HEK293 (cell line): ENCODE measurements at regions not wholly inside any gene's neighbourhood (a gene's known extent, or its start where the extent isn't known, plus 50 kb on each side); places are given as distances from the start of the nearest gene placed in this dataset.

Experiments used
- HOXC10 ChIP-seq: sonication (generic); formaldehyde crosslinking; IDR thresholded peaks from 2 replicates; pipeline ENCODE4 v1.8.1; 2023; ENCODE audit warnings: mild to moderate bottlenecking, missing genetic modification reagents
- KLF1 ChIP-seq: fragments of 450-650 bp; formaldehyde crosslinking; IDR thresholded peaks from 2 replicates; pipeline ENCODE4 v1.5.1; 2016; ENCODE audit warnings: missing biosample characterization, missing genetic modification characterization
- KLF17 ChIP-seq: fragments of 450-650 bp; formaldehyde crosslinking; IDR thresholded peaks from 2 replicates; pipeline ENCODE4 v1.5.1; 2016; ENCODE audit warnings: missing biosample characterization, missing genetic modification characterization
- SP3 ChIP-seq: fragments of 450-650 bp; formaldehyde crosslinking; IDR thresholded peaks from 2 replicates; pipeline ENCODE4 v1.5.1; 2016; ENCODE audit warnings: missing biosample characterization, missing genetic modification characterization
- TSHZ1 ChIP-seq: fragments of 450-650 bp; formaldehyde crosslinking; IDR thresholded peaks from 2 replicates; pipeline ENCODE4 v1.5.1; 2016; ENCODE audit warnings: missing biosample characterization, missing genetic modification characterization, borderline replicate concordance
- WT1 ChIP-seq: fragments of 450-650 bp; formaldehyde crosslinking; IDR thresholded peaks from 2 replicates; pipeline ENCODE4 v1.5.1; 2016; ENCODE audit warnings: missing biosample characterization, missing genetic modification characterization
- ZBTB21 ChIP-seq: fragments of 450-650 bp; formaldehyde crosslinking; IDR thresholded peaks from 2 replicates; pipeline ENCODE4 v1.5.1; 2017; ENCODE audit warnings: missing biosample characterization, missing genetic modification characterization
- ZFP41 ChIP-seq: fragments of 450-650 bp; formaldehyde crosslinking; IDR thresholded peaks from 2 replicates; pipeline ENCODE4 v1.5.1; 2016; ENCODE audit warnings: missing biosample characterization, missing genetic modification characterization, borderline replicate concordance
- ZFP69B ChIP-seq: fragments of 450-650 bp; formaldehyde crosslinking; IDR thresholded peaks from 2 replicates; pipeline ENCODE4 v1.5.1; 2016; ENCODE audit warnings: missing biosample characterization, missing genetic modification characterization
- ZIC2 ChIP-seq: fragments of 450-650 bp; formaldehyde crosslinking; IDR thresholded peaks from 2 replicates; pipeline ENCODE4 v1.5.1; 2016; ENCODE audit warnings: missing biosample characterization, missing genetic modification characterization
- ZNF146 ChIP-seq: fragments of 450-650 bp; formaldehyde crosslinking; IDR thresholded peaks from 2 replicates; pipeline ENCODE4 v1.5.1; 2016; ENCODE audit warnings: missing biosample characterization, missing genetic modification characterization
- ZNF175 ChIP-seq: fragments of 450-650 bp; formaldehyde crosslinking; IDR thresholded peaks from 2 replicates; pipeline ENCODE4 v1.5.1; 2016; ENCODE audit warnings: missing biosample characterization, missing genetic modification characterization
- ZNF214 ChIP-seq: fragments of 450-650 bp; formaldehyde crosslinking; IDR thresholded peaks from 2 replicates; pipeline ENCODE4 v1.5.1; 2017; ENCODE audit warnings: missing biosample characterization, mild to moderate bottlenecking, missing genetic modification characterization, borderline replicate concordance
- ZNF266 ChIP-seq: fragments of 450-650 bp; formaldehyde crosslinking; IDR thresholded peaks from 2 replicates; pipeline ENCODE4 v1.5.1; 2016; ENCODE audit warnings: missing biosample characterization, missing genetic modification characterization, low read depth
- ZNF292 ChIP-seq: fragments of 450-650 bp; formaldehyde crosslinking; IDR thresholded peaks from 2 replicates; pipeline ENCODE4 v1.5.1; 2016; ENCODE audit warnings: low read depth, missing biosample characterization, missing genetic modification characterization, borderline replicate concordance
- ZNF324 ChIP-seq: fragments of 450-650 bp; formaldehyde crosslinking; IDR thresholded peaks from 2 replicates; pipeline ENCODE4 v1.5.1; 2016; ENCODE audit warnings: missing biosample characterization, missing genetic modification characterization
- ZNF335 ChIP-seq: fragments of 450-650 bp; formaldehyde crosslinking; conservative IDR thresholded peaks from 2 replicates; pipeline ENCODE4 v1.5.1; 2016; ENCODE audit warnings: missing biosample characterization, missing genetic modification characterization
- ZNF48 ChIP-seq: fragments of 450-650 bp; formaldehyde crosslinking; IDR thresholded peaks from 2 replicates; pipeline ENCODE4 v1.5.1; 2016; ENCODE audit warnings: missing biosample characterization, missing genetic modification characterization
- ZNF580 ChIP-seq: fragments of 450-650 bp; formaldehyde crosslinking; IDR thresholded peaks from 2 replicates; pipeline ENCODE4 v1.5.1; 2016; ENCODE audit warnings: missing biosample characterization, missing genetic modification characterization
- ZNF600 ChIP-seq: fragments of 450-650 bp; formaldehyde crosslinking; IDR thresholded peaks from 2 replicates; pipeline ENCODE4 v1.5.1; 2016; ENCODE audit warnings: missing biosample characterization, missing genetic modification characterization
- ZNF677 ChIP-seq: fragments of 450-650 bp; IDR thresholded peaks from 2 replicates; pipeline ENCODE4 v1.5.0; 2018; ENCODE audit warnings: missing biosample characterization, mild to moderate bottlenecking, missing genetic modification characterization, moderate library complexity
- ZNF707 ChIP-seq: fragments of 450-650 bp; formaldehyde crosslinking; IDR thresholded peaks from 2 replicates; pipeline ENCODE4 v1.5.1; 2016; ENCODE audit warnings: missing biosample characterization, missing genetic modification characterization
- ZNF76 ChIP-seq: fragments of 450-650 bp; formaldehyde crosslinking; IDR thresholded peaks from 2 replicates; pipeline ENCODE4; 2016; ENCODE audit warnings: low read depth, missing biosample characterization, missing genetic modification characterization, borderline replicate concordance
- ZNF777 ChIP-seq: fragments of 450-650 bp; formaldehyde crosslinking; IDR thresholded peaks from 2 replicates; pipeline ENCODE4 v1.5.1; 2017; ENCODE audit warnings: missing biosample characterization, missing genetic modification characterization, borderline replicate concordance
- ZNF791 ChIP-seq: fragments of 450-650 bp; formaldehyde crosslinking; IDR thresholded peaks from 2 replicates; pipeline ENCODE4 v1.5.1; 2016; ENCODE audit warnings: missing biosample characterization, missing genetic modification characterization
- TF ChIP-seq, protein P1 (sequence below): fragments of 450-650 bp; formaldehyde crosslinking; IDR thresholded peaks from 2 replicates; pipeline ENCODE4 v1.5.1; 2016; ENCODE audit warnings: missing biosample characterization, missing genetic modification characterization
- TF ChIP-seq, protein P2 (sequence below): fragments of 450-650 bp; formaldehyde crosslinking; IDR thresholded peaks from 2 replicates; pipeline ENCODE4 v1.5.1; 2017; ENCODE audit warnings: missing biosample characterization, missing genetic modification characterization
- TF ChIP-seq, protein P3 (sequence below): fragments of 450-650 bp; formaldehyde crosslinking; IDR thresholded peaks from 2 replicates; pipeline ENCODE4 v1.5.1; 2017; ENCODE audit warnings: missing biosample characterization, mild to moderate bottlenecking, missing genetic modification characterization, moderate library complexity
- TF ChIP-seq, protein P4 (sequence below): fragments of 450-650 bp; formaldehyde crosslinking; IDR thresholded peaks from 2 replicates; pipeline ENCODE4 v1.5.1; 2016; ENCODE audit warnings: missing biosample characterization, missing genetic modification characterization

GRCh38 chr3:177359593-177360357 lies 162.5 kb upstream of the TBL1XR1 start (continued):
- TF ChIP-seq TSHZ1 (tag by site-specific recombination) (peak; percentile 90), ZNF580 (tag by site-specific recombination) (peak; percentile 56; the same call in 1 of the 2 replicates), SP3 (tag by site-specific recombination) (peak; percentile 67), ZNF146 (tag by site-specific recombination) (0 out of 2 replicates have a peak, but pooled peaks have one; percentile 32), ZFP69B (tag by site-specific recombination) (no peak; the same call in none of the 2 replicates), ZNF791 (tag by site-specific recombination) (no peak), ZNF266 (tag by site-specific recombination) (no peak), ZNF324 (tag by site-specific recombination) (peak; percentile 82; the same call in 1 of the 2 replicates), WT1 (peak; percentile 79), ZNF677 (no peak), KLF17 (tag by site-specific recombination) (peak; percentile 96), HOXC10 (CRISPR knock-in tag) (no peak), ZBTB21 (tag by site-specific recombination) (peak; percentile 86), KLF1 (tag by site-specific recombination) (peak; percentile 79), ZNF777 (tag by site-specific recombination) (no peak), ZFP41 (no peak), ZNF335 (tag by site-specific recombination) (peak; percentile 77), ZIC2 (tag by site-specific recombination) (peak; percentile 43; the same call in 1 of the 2 replicates), ZNF175 (tag by site-specific recombination) (no peak), ZNF76 (peak; percentile 52; the same call in 1 of the 2 replicates), ZNF707 (tag by site-specific recombination) (no peak), ZNF214 (tag by site-specific recombination) (no peak), ZNF292 (tag by site-specific recombination) (no peak), ZNF48 (no peak), ZNF600 (tag by site-specific recombination) (peak; percentile 67; the same call in 1 of the 2 replicates)
- TF ChIP-seq, protein P1, sequence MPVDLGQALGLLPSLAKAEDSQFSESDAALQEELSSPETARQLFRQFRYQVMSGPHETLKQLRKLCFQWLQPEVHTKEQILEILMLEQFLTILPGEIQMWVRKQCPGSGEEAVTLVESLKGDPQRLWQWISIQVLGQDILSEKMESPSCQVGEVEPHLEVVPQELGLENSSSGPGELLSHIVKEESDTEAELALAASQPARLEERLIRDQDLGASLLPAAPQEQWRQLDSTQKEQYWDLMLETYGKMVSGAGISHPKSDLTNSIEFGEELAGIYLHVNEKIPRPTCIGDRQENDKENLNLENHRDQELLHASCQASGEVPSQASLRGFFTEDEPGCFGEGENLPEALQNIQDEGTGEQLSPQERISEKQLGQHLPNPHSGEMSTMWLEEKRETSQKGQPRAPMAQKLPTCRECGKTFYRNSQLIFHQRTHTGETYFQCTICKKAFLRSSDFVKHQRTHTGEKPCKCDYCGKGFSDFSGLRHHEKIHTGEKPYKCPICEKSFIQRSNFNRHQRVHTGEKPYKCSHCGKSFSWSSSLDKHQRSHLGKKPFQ (tag by site-specific recombination), result peak; percentile 76; the same call in 1 of the 2 replicates
- TF ChIP-seq, protein P2, sequence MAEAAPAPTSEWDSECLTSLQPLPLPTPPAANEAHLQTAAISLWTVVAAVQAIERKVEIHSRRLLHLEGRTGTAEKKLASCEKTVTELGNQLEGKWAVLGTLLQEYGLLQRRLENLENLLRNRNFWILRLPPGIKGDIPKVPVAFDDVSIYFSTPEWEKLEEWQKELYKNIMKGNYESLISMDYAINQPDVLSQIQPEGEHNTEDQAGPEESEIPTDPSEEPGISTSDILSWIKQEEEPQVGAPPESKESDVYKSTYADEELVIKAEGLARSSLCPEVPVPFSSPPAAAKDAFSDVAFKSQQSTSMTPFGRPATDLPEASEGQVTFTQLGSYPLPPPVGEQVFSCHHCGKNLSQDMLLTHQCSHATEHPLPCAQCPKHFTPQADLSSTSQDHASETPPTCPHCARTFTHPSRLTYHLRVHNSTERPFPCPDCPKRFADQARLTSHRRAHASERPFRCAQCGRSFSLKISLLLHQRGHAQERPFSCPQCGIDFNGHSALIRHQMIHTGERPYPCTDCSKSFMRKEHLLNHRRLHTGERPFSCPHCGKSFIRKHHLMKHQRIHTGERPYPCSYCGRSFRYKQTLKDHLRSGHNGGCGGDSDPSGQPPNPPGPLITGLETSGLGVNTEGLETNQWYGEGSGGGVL (tag by site-specific recombination), result peak; percentile 70
- TF ChIP-seq, protein P3, sequence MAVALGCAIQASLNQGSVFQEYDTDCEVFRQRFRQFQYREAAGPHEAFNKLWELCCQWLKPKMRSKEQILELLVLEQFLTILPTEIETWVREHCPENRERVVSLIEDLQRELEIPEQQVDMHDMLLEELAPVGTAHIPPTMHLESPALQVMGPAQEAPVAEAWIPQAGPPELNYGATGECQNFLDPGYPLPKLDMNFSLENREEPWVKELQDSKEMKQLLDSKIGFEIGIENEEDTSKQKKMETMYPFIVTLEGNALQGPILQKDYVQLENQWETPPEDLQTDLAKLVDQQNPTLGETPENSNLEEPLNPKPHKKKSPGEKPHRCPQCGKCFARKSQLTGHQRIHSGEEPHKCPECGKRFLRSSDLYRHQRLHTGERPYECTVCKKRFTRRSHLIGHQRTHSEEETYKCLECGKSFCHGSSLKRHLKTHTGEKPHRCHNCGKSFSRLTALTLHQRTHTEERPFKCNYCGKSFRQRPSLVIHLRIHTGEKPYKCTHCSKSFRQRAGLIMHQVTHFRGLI (tag by site-specific recombination), result peak; percentile 55; the same call in 1 of the 2 replicates
- TF ChIP-seq, protein P4, sequence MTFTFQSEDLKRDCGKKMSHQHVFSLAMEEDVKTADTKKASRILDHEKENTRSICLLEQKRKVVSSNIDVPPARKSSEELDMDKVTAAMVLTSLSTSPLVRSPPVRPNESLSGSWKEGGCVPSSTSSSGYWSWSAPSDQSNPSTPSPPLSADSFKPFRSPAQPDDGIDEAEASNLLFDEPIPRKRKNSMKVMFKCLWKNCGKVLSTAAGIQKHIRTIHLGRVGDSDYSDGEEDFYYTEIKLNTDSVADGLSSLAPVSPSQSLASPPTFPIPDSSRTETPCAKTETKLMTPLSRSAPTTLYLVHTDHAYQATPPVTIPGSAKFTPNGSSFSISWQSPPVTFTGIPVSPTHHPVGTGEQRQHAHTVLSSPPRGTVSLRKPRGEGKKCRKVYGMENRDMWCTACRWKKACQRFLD (tag by site-specific recombination), result no peak
